ENCODE measurements at regions not wholly inside any gene's neighbourhood (a gene's known extent, or its start where the extent isn't known, plus 50 kb on each side); places are given as distances from the start of the nearest gene placed in this dataset.

DNA sequence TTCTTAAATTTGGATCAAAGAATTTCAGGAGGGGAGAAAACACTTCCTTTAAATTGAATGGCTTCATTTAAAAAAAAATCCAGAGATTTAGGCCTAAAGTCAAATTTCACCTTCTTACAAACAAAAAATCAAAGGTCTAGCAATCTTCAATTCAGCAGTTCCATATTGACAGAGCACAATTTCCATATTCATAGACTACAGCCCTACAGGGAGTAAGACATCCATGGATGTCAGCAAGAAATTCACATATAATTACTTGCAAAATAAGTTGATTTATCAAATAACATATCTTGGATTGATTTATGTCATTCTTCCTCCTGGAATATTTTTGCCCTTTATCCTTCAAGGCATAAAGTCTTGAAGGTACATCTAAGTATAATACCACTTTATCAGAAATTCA is 103.4 kb downstream of the CNTN3 start:
- TF ChIP-seq, protein P1, sequence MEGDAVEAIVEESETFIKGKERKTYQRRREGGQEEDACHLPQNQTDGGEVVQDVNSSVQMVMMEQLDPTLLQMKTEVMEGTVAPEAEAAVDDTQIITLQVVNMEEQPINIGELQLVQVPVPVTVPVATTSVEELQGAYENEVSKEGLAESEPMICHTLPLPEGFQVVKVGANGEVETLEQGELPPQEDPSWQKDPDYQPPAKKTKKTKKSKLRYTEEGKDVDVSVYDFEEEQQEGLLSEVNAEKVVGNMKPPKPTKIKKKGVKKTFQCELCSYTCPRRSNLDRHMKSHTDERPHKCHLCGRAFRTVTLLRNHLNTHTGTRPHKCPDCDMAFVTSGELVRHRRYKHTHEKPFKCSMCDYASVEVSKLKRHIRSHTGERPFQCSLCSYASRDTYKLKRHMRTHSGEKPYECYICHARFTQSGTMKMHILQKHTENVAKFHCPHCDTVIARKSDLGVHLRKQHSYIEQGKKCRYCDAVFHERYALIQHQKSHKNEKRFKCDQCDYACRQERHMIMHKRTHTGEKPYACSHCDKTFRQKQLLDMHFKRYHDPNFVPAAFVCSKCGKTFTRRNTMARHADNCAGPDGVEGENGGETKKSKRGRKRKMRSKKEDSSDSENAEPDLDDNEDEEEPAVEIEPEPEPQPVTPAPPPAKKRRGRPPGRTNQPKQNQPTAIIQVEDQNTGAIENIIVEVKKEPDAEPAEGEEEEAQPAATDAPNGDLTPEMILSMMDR (conservative IDR thresholded peaks at IDR 0.05; ENCODE audit: low read depth, low read length), result no peak
- TF ChIP-seq EZH2 (IDR thresholded peaks at IDR 0.05; ENCODE audit: borderline replicate concordance, low read depth, low read length, poor library complexity, severe bottlenecking), result no peak
